ENCODE measurements at regions not wholly inside any gene's neighbourhood (a gene's known extent, or its start where the extent isn't known, plus 50 kb on each side); places are given as distances from the start of the nearest gene placed in this dataset.

DNA sequence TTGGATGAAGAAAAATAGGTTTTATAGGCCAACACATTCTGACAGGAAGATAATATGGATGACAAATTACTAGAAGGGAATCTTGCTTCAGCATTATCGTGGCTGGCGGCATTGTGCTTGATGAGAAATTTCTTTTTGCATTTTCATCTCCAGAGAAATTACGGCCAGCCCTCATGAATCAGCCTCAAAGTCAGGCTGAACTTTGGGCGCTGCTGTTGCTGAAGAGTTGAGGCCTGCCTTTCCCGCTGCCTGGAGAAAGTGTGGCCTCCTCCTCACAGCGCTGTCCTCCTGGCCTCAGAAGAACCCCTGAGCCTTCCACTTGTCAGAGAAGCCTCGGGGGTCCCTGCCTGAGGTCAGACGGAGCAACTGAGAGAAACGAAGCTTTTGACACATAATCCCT lies 272.4 kb upstream of the KCNIP4 start:
- DNase-seq (ENCODE audit: low read depth in 2 of 2) = no peak

DNA sequence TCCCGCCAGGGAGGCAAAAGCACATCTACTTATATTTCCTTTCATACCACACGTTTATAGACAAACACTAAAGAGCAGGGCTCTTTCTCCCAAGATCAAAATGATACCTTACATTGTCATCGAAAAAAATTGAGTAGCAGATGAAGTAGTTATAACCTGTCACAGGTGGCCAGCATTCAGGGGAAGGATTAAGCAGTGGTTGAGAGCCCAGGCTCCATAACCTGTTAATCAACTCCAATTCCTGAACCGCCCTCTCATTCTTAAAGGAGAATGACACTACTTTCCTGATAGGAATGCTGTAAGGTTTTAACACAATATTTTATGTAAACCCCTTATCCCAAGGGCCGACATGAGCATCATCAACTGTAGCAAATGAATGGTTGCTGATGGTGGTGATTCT lies 268.9 kb upstream of the KCNIP4 start:
- DNase-seq (ENCODE audit: low read depth in 2 of 2) = no peak

DNA sequence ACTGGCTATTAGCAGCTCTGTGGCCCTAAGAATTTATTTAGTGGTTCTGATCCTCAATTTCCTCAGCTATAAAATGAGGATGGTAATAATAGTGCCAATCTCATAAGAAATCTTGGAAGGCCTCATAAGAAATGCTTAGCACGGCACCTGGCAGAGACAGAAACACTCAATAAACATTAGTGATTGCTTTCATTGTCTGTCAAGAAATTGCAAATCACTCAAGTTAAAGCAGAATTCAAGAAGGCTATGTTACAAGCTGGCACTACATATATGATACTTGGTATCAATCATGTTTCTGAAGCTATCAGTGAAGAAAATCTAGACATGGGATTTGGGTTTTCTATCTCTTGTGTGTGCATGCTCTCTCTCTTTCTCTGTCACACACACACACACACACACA lies 267.7 kb upstream of the KCNIP4 start:
- DNase-seq (ENCODE audit: low read depth in 2 of 2) = no peak

- DNase-seq (ENCODE audit: low read depth in 2 of 2) = no peak
Measured at GRCh38 chr4:22215084-22215483, 266.5 kb upstream of the KCNIP4 start.

DNA sequence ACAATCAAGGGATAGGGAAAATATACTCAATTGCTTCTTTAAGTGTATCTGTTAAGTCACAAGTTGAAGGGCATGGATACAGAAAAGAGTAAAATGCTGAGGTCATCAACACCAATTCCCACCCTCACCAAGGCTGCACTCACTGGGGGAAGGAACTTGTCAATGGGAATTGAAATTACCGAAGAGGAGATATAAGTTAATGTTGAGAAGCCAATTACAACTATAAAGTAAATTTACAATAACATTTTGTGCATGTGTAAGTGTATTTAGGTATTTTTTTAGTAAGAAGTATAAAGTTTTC lies 255.1 kb upstream of the KCNIP4 start:
- DNase-seq (ENCODE audit: low read depth in 2 of 2) = no peak

DNA sequence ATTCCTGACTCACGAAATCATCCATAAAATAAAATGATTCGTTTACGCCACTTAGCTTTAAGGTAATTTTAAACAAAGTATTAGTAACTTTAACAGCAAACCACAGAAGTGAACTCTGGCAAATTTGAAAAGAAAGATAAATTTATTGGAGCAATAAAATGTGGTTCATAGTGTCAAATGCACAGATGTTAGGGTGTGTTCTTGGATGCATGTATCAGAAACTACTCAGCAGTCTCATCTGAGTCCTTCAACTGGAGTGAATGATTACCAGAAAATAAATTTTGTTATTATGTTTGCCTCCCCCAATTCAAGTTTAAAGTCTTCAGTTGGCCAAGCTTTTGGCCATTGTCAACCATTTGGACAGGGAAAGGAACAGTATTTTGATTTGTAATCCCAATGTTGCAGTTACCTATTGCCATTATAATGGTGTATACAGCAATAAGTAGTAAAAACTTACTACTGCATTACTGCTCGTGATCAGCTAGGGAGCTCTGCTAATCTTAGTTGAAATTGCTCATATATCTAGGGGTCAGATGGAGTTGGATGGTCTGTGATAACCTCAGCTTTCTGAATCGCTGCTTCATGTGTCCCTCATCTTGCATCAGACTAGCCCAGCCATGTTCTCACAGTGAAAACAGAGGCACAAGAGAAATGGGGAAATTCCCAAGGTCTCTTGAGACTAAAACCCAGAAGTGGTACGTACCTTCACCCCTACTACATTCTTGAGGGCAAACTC lies 254.6 kb upstream of the KCNIP4 start:
- no peak for DNase-seq (ENCODE audit: low read depth in 2 of 2)

DNA sequence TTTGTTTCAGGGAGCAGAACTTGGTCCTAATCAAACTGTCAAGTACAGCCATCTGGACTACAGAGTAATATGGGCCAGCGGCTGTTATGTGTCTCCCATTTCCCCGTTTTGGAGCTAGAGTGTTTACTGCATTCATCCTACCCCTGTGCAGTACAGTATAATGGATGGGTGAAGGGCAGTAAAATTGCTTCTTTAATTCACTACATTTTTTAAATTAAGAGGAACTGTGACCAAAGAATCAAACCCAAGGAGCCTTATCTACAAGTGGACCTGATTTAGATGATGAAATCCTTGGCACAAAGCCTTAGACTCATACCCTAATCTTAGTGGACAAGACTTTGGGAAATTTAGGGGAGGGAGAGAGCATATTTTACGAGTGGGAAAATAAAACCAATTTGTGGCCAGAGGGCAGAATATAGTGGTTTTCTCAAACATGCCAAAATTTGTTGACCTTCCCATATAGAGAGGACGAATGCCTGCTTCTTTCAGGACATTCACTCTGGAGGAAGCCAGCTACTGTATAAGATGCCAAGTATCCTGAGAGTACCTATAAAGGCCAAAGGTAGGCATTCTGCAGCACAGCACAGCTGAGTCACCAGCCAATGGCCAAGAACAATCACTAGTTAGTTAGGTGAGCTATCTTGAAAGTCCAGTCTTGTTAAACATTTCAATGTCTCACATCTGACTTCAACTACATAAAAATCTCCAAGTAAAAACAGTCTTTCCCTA lies 253.8 kb upstream of the KCNIP4 start:
- DNase-seq (ENCODE audit: low read depth in 2 of 2) = no peak

- no peak for DNase-seq (ENCODE audit: low read depth in 2 of 2)
Measured at GRCh38 chr4:22201256-22201655, 252.7 kb upstream of the KCNIP4 start.

DNA sequence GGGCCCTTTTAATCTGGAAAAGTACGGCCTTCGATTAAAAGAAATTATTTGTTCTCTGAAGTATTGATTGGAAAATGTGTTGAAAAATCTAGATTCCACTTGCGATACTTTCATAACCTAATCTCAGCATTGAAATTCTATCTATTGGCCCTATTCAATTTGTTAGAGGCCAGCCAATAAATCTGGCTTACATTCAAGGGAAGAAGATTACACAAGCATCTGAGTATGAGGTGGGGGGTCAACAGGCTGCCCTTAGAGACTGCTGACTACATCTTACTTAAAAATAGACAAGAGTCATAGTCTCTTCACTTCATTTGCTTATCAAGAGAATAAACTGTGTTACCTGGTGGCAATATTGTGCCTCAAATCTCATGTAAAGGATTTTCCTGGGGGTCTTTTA lies 248.0 kb upstream of the KCNIP4 start:
- DNase-seq (ENCODE audit: low read depth in 2 of 2) = no peak

DNA sequence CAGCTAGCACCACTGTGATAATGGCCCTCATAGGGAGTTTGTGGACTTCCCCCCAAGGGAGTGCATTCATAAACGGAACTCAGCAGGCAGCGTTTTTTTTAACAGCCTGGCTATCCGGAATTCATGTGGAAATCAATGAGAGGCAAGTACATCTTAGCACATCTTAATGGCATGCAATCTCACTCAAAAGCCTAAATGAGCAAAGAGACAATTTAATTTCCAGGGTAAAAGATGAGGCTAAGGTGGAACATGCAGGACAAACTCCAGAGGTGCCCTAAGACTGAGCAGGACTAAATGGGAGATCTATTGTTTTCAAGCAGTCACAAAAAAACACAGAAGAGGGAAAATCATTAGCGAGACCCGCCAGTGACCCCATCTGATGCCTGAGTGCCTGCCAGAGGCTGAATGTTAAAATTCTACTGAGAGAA lies 243.5 kb upstream of the KCNIP4 start:
- no peak for DNase-seq (ENCODE audit: low read depth in 2 of 2)

DNA sequence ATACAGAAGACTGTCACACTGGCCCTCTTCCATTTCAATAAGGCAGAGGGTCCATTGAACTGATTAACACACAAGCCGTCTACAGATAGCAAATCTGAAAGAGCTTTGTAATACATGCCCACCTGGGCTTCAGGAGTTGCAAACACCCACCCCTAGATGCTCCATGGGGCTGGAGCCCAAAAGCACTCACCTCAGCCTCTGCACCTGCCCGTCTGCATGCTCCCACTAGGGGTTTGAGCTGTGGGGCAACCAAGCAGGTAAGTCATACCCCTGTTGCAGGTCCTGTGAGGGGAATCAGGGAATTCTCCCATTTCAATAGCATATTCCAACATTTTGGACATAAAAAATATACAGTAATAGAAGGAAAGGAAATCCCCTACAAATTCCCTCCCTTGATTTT lies 243.0 kb upstream of the KCNIP4 start:
- no peak for DNase-seq (ENCODE audit: low read depth in 2 of 2)

GRCh38 chr4:22190855-22191254 lies 242.3 kb upstream of the KCNIP4 start:
- no peak for DNase-seq (ENCODE audit: low read depth in 2 of 2)

- no peak for DNase-seq (ENCODE audit: low read depth in 2 of 2)
Measured at GRCh38 chr4:22187203-22187820, 238.7 kb upstream of the KCNIP4 start.

GRCh38 chr4:22181736-22182135 lies 233.2 kb upstream of the KCNIP4 start:
- DNase-seq (ENCODE audit: low read depth in 2 of 2) = no peak

- peak in 1 of 2 donors; percentile 1 for DNase-seq (ENCODE audit: low read depth in 2 of 2)
Measured at GRCh38 chr4:22179124-22179874, 230.7 kb upstream of the KCNIP4 start.

- no peak for DNase-seq (ENCODE audit: low read depth in 2 of 2)
Measured at GRCh38 chr4:22174640-22175039, 226.1 kb upstream of the KCNIP4 start.

GRCh38 chr4:22170353-22170752 lies 221.8 kb upstream of the KCNIP4 start:
- DNase-seq (ENCODE audit: low read depth in 2 of 2) = no peak

DNA sequence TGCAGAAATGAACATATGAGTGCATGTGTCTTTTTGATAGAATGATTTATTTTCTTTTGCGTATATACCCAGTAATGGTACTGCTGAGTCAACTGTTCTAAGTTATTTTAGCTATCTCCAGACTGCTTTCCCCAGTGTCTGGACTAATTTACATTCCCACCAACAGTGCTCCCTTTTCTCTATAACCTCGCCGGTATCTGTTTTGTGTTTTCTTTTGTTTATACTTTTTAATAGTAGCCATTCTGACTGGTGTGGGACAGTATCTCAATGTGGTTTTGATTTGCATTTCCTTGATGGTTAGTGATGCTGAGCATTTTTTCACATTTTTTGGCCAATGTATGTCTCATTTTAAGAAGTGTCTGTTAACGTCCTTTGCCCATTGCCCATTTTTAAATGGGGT lies 218.6 kb upstream of the KCNIP4 start:
- no peak for DNase-seq (ENCODE audit: low read depth in 2 of 2)

DNA sequence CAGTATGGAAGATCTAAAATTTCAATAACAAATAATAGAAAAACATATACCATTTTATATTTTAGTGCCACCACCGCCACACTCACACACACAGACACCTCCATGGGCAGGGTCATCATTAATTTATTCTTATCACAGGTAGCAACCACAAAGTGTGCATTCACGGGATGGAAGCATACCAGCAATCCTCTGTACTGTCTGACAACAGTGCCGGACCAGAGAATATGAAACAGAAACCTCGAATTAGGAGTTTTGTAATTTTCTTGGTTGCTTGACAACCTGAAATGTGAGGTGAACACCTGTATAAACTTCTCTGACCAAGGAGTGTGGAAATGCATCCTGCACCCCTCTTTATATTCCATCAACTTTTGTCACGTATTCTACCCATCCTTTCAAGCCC lies 213.9 kb upstream of the KCNIP4 start:
- no peak for DNase-seq (ENCODE audit: low read depth in 2 of 2)

DNA sequence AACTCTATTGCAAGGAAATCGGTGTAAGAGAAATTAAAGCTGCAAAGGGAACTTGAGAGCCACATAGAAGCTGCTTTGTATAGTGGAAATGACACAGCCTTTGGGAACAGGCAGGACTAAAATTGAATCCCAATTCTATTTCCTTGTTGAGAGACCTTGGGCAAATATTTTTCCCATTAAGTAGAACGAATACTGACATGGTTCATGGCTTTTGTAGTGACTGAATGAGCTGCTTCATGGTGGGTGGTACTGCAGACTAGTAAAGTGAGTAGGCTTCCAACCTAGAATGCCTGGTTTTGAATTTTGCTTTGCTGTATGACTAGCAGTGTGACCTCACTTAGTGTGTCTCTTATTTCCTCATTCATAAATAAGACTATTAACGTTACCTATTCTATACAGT lies 182.2 kb upstream of the KCNIP4 start:
- no peak for DNase-seq (ENCODE audit: low read depth in 2 of 2)

DNA sequence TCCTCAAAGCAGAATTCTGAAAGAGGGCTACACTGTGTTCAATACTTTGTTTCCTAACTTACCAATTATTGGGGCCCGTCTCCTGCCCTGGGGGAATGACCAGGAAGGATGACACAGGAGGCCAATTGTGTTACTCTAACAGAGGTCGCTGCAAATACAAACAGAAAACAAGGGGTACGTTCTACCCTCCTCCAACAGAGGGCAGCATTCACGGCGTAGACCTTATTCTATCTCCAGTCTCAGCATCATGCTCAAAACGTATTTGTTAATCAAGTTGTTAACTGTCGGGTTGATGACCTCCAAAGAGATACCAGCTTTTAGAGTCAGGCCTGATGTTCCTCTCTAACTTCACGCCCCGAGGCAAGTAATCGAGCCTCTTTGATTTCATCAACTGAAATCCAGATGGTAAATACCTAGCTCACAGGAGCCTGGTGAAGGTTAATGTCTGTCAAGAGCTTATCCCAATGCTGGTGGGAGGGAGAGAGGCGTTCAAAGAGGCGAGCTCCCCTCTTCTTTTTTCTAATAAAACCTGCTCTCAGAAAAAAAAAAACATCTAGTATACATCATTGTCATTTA lies 181.0 kb upstream of the KCNIP4 start:
- peak in 1 of 2 donors; percentile 2 for DNase-seq (ENCODE audit: low read depth in 2 of 2)

GRCh38 chr4:22122062-22122461 lies 173.5 kb upstream of the KCNIP4 start:
- DNase-seq (ENCODE audit: low read depth in 2 of 2) = no peak

Measured in dermis microvascular lymphatic vessel endothelial cell (primary cell).